ENCODE measurements at regions not wholly inside any gene's neighbourhood (a gene's known extent, or its start where the extent isn't known, plus 50 kb on each side); places are given as distances from the start of the nearest gene placed in this dataset.

GRCh38 chr14:82182646-82183045, 649.0 kb upstream of the SEL1L start:
- no peak for TF ChIP-seq CTCF (IDR thresholded peaks at IDR 0.05; ENCODE audit: extremely low read depth, insufficient read depth, missing control alignments)
- in situ Hi-C loops (cut with MboI; ENCODE audit: low pct_unique_long_range_greater_than_20kb, low sequenced_read_pairs, unreplicated experiment): no loop called here
- no peak for DNase-seq (ENCODE audit: low spot score)

GRCh38 chr14:82190742-82191141, 657.1 kb upstream of the SEL1L start:
- DNase-seq (ENCODE audit: low spot score): no peak
- no peak for TF ChIP-seq CTCF (IDR thresholded peaks at IDR 0.05; ENCODE audit: extremely low read depth, insufficient read depth, missing control alignments)
- in situ Hi-C loops (cut with MboI; ENCODE audit: low pct_unique_long_range_greater_than_20kb, low sequenced_read_pairs, unreplicated experiment): no loop called here

GRCh38 chr14:82192387-82192786, 658.7 kb upstream of the SEL1L start:
- in situ Hi-C loops (cut with MboI; ENCODE audit: low pct_unique_long_range_greater_than_20kb, low sequenced_read_pairs, unreplicated experiment): no loop called here
- no peak for TF ChIP-seq CTCF (IDR thresholded peaks at IDR 0.05; ENCODE audit: extremely low read depth, insufficient read depth, missing control alignments)
- no peak for DNase-seq (ENCODE audit: low spot score)

GRCh38 chr14:82223276-82223675, 689.6 kb upstream of the SEL1L start:
- TF ChIP-seq CTCF (IDR thresholded peaks at IDR 0.05; ENCODE audit: extremely low read depth, insufficient read depth, missing control alignments): no peak
- in situ Hi-C loops (cut with MboI; ENCODE audit: low pct_unique_long_range_greater_than_20kb, low sequenced_read_pairs, unreplicated experiment): no loop called here

GRCh38 chr14:82224610-82225009, 691.0 kb upstream of the SEL1L start:
- in situ Hi-C loops (cut with MboI; ENCODE audit: low pct_unique_long_range_greater_than_20kb, low sequenced_read_pairs, unreplicated experiment): no loop called here
- DNase-seq (ENCODE audit: low spot score): no peak

More at GRCh38 chr14:82223276-82223675, 689.6 kb upstream of the SEL1L start:
- DNase-seq (ENCODE audit: low spot score): no peak

GRCh38 chr14:82230748-82231147, 697.1 kb upstream of the SEL1L start:
- in situ Hi-C loops (cut with MboI; ENCODE audit: low pct_unique_long_range_greater_than_20kb, low sequenced_read_pairs, unreplicated experiment): no loop called here
- no peak for DNase-seq (ENCODE audit: low spot score)
- TF ChIP-seq CTCF (IDR thresholded peaks at IDR 0.05; ENCODE audit: extremely low read depth, insufficient read depth, missing control alignments): no peak

More at GRCh38 chr14:82224610-82225009, 691.0 kb upstream of the SEL1L start:
- no peak for TF ChIP-seq CTCF (IDR thresholded peaks at IDR 0.05; ENCODE audit: extremely low read depth, insufficient read depth, missing control alignments)

GRCh38 chr14:82238649-82239048, 705.0 kb upstream of the SEL1L start:
- in situ Hi-C loops (cut with MboI; ENCODE audit: low pct_unique_long_range_greater_than_20kb, low sequenced_read_pairs, unreplicated experiment): no loop called here
- no peak for TF ChIP-seq CTCF (IDR thresholded peaks at IDR 0.05; ENCODE audit: extremely low read depth, insufficient read depth, missing control alignments)
- no peak for DNase-seq (ENCODE audit: low spot score)
